ENCODE measurements at regions not wholly inside any gene's neighbourhood (a gene's known extent, or its start where the extent isn't known, plus 50 kb on each side); places are given as distances from the start of the nearest gene placed in this dataset.
"Not testable (repeated sequence)": the region's sequence is repeated elsewhere in the genome, so short reads cannot be mapped to it uniquely, and the experiment has no call there.

DNA sequence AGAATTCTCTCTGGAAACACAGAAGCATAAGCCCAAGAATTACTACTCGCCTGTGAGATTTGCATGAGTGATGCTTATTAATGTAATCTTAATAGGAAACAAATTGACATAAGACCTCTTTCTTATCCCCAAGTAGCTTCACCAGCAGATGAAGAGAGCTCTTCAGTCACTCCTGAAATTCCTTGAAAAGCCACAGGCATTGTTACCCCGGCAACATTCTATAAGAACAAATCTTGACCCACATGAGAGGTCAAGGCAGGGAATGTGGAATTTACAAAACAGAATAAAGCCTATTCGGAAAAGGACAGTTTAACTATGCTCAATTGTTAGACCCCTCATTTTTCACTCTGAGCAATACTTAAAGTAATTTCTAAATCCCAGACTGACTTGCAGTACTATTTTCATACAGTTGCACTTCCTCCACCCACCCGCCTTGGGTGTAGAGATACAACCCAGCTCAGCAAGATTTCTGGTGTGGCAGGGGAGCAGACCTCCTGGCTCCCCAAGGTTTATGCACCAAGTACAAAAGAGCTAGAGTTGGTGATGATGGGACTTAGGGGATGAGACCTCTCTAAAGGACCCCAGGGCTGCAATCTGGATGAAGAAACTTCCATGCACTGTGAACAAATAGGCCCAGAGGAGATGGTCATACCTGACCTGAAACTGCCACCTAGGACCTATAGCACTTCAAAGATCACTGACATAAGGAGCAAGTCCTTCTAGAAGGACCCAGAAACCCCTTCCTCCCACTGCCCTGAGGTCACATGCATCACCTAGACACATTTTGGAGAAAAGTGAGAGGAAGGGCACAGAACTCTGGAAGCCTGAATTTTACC, 242.1 kb downstream of the ZNF608 start:
- DNase-seq, result no peak

DNA sequence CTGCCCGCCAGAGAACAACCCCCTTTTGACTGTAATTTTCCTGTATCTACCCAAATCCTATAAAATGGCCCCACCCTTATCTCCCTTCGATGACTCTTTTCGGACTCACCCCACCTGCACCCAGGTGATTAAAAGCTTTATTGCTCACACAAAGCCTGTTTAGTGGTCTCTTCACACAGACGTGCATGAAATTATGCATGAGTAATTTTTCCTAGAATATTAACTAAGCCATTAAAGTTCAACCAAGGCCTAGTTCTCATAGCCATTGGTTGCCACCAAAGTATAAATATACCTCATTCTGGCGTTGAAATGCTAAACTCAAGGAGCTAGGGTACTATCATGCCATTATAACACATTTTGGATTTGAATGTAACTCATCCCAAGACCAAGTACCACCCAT, 243.9 kb downstream of the ZNF608 start:
- no peak for DNase-seq

DNA sequence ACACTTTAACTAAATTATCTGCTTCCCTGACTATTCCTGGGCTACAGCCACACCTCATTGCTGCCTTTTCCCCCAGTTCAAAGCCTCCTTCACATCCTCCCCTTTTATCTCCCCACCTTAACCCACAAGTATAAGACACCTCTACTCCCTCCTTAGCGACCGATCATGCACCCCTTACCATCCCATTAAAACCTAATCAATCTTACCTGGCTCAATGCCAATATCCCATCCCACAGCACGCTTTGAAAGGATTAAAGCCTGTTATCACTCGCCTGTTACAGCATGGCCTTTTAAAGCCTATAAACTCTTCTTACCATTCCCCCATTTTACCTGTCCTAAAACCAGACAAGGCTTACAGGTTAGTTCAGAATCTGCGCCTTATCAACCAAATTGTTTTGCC, 246.6 kb downstream of the ZNF608 start:
- DNase-seq, result not testable (repeated sequence)

DNA sequence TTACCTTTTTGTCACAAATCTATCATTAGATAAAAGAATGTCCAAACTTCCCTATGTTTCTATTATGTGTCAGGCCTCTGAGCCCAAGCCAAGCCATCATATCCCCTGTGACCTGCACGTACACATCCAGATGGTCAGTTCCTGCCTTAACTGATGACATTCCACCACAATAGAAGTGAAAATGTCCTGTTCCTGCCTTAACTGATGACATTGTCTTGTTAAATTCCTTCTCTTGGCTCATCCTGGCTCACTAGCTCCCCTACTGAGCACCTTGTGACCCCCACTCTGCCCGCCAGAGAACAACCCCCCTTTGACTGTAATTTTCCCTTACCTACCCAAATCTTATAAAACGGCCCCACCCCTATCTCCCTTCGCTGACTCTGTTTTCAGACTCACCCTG, 249.5 kb downstream of the ZNF608 start:
- DNase-seq, result not testable (repeated sequence)

DNA sequence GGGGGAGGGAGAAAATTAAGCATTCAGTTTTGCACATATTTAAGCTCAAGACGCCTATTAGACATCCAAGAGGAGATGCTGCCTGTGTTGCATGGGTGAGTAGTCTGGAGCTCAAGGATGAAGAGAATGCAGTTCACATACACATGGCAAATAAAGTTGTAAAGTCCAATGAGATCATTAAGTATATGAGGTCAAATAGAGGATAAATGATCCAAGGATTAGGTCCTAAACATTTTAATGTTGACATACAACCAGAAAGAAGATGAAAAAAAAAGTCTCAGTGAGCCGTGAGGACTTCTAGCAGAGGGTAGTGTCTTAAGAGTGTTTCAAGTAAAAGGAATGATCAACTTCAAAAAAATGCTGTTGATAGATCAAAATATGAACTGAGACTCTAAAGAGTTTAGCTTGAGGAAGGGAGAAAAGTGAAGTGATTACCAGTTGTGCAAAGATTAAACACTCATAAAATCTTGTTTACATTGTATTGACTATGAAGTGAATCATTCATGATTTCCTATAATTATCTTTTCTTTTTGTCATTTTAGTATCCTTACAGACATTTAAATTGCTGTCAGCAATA, 251.8 kb downstream of the ZNF608 start:
- no peak for DNase-seq

DNA sequence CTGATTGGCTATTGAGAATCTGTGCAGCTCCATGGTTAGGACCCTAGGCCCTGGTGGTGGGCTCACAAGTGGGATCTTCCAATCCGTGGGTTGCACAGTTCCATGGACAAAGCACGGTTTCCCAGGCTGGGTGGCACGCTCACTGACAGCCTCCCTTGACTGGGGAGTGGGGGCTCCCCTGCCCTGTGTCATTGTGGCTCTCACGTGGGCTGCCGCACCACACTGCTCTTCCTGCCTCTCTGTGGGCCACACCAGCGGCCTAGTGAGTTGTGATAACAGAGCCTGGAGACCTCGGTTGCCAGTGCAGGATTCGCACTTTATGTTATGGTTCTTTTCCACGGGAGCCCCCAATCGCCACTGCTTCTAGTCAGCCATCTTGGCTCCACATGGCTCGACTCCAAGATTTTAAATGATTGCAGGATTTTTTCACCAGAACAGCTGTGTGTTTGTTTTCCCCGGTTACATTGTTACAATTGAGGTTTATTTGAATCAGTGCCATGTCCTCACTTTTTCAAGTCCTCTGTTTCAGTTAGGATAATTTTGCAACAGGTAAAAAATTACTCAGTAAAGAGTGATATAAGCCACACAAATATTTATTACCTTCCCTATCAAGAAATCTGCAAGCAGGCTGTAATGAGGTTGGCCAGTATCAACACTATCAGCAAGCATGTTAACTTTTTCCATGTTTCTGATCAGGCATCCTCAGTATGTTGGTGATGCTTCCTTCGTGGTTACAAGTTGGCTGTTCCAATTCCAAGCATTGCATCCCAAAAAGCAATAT, 253.8 kb downstream of the ZNF608 start:
- DNase-seq, result no peak

DNA sequence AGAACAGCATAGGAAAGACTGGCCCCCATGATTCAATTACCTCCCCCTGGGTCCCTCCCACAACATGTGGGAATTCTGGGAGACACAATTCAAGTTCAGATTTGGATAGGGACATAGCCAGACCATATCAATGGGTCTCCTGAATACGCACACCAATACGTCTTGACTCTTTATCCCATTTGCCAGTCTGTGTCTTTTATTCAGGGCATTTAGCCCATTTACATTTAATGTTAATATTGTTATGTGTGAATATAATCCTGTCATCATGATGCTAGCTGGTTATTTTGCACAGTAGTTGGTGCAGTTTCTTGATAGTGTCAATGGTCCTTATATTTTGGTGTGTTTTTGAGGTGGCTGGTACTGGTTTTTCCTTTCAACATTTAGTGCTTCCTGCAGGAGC, 256.1 kb downstream of the ZNF608 start:
- DNase-seq, result not testable (repeated sequence)

DNA sequence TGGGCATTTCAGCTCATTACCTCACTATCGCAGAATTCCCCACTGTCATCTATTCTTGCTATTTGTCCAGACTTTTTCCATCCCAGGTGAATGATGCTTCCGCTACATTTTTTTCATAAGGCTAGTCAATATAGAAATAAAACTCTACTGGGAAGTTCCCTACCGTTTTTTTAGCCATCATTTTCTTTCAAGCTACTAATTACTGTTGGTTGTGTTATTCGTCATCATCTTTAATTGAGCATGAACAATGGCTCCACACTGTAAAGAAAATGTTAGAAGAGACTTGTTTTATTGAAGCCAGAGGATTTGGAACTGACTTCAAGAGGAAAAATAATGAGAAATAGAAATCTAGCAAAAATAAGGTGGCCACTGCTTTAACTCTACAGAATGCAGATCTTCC, 265.0 kb downstream of the ZNF608 start:
- DNase-seq, result no peak

DNA sequence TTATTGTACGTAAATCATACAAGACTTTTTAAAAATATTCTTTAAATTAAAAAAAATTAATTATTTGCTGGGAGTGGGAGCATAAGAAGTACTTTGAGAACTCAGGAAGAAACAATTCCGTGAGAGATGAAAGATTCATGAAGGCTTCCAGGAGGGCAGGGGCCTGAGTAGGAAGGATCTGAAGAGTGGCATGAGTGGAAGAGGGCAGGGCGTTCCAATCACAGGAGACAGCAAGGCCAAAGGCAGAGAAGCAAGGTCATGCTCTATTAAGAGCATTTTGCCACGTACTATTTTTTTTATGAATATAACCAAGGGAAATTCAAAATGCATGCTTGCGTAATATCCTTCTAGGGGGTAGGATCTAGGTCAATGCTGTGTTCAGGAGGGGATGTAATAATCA, 265.5 kb downstream of the ZNF608 start:
- DNase-seq, result no peak

DNA sequence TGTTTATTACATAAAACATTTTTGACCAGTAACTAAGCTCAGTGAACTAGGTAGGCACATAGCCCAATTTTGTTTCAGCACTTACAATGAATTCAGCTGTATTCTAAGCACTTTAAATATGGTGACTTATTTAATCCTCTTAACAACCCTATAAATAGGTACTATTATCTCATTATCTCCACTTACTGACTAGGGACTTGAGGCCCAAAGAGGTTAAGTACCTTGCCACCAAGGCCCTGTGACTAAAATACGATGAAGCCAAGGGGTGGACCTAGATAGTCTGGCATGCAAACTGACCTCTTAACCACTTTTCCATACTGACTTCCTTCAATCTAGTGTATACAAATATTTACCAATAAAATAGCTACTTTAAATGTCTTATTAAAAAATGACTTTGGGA, 266.4 kb downstream of the ZNF608 start:
- DNase-seq, result no peak

DNA sequence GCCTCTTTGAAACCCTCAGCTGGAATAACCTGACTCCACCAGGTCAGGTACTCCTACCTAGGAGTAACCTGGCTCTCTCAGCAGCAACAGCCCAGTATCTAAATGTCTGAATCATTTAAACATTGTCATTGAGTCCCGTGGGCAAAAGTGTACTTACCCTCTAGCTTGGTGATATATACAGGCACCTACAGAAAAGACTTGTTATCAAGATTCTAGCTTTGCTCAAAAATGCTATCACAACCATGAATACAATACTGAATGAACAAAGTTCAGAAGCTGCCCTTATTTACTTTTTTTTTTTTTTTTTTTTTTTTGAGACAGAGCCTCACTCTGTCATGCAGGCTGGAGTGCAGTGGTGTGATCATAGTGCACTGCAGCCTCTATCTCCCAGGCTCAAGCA, 268.2 kb downstream of the ZNF608 start:
- DNase-seq, result no peak

DNA sequence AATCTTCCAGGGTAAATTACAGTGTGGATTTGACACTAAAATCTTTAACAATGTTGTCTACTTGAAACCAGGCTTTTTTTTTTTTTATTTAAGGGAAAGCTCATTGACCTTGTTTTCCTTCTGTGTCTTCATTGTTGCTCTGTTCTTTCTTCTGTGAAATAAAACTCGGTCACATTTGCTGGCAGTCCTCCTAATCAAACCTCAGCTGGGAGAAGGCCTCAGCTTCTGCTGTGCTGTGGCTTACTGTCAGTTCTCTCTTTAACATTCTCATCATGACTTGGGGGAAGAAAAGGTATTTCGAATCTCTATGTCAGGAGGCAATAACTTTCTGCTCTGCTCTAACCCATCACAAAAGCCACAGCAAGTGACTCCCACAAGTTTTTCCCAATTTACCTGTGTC, 268.9 kb downstream of the ZNF608 start:
- DNase-seq, result no peak

DNA sequence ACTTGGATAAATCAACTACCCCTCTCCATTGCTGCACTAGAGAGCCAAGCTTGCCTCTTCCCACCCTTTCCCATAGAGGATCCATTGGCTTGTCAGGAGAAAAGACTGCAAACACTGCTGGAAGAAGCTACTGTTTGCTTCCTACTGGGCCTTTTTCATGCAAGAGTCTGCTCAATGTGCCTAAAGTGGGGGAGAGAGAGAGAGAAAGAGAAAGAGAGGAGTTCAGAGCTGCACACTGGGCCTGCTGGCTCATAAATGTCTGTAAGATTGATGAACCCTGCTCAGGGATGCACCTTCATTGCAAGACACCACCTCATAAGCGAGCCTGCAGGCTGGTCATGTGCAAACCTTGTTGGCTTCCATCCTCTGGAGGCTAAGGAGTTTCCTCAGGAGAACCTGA, 269.4 kb downstream of the ZNF608 start:
- DNase-seq, result no peak

DNA sequence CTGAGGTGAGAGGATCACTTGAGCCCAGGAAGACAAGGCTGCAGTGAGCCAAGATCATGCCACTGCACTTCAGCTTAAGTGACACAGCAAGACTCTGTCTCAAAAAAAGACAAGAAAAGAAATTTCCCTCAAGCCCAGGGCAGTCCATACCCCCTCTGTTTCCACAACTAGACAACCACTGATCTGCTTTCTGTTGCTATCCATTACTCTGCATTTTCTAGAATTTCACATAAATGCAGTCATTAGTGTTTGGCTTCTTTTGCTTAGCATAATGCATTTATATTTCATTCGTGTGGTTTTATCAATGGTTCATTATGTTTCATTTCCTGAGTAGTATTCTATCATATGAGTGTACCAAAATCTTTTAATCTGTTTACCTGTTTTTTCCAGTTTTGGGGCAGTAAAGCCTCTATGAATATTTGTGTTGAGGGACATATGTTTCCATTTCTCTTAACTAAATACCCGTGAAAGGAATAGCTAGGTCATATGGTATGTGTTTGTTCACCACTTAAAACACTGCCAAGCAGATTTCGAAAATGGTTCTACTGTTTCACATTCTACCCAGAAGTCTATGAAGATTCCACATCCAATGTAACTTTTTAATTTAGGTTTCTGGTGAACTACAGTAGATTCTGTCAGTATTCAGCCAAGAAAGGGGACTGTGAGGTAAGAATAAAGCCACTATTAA, 271.8 kb downstream of the ZNF608 start:
- no peak for DNase-seq

DNA sequence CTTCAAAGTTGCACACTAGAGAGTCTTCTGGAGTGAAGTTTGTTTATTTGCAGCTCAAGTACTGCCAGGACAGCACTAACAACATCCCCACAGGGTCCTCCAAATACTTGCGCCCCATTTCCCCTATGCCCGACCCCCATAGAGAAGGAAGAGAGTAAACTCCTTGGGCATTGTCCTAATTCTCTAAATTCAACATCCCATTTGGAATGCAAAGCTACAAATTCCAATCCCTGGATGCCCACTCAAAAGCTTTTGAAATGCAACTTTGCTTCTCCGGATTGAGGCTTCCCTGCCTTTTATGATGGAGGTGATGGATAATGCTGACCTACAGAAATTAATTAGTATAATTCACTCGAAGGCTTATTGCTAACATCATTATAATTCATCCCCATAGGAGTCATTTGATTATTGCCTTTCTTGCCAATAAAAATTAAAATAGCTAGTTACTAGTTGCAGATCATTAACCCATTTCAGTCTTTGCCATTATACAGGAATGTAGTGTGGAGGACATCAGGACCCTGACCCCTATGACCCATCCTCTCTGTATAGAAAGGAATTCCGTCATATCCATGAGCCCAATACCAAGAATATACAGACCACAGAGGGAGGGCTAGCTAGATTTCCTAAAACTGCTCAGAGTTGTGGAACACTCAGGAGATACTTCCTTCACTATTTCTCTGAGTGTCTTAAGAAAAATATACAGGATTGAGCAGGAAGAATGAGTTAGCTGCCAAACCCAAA, 277.6 kb downstream of the ZNF608 start:
- no peak for DNase-seq

DNA sequence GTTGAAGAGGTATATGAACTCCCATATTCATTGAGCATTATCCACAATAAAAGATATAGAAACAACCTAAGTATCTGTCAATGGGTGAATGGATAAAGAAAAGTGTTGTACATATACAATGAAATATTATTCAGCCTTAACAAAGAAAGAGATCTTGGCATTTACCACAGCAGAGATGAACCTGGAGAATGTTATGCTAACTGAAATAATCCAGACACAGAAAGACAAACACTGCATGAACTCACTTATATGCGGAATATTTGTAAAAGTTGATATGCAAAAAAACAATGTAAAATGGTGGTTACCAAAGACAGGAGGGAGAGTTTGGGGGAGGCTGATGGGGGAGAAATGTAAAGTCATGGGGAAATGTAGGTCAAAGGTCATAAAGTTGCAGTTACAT, 278.7 kb downstream of the ZNF608 start:
- no peak for DNase-seq

DNA sequence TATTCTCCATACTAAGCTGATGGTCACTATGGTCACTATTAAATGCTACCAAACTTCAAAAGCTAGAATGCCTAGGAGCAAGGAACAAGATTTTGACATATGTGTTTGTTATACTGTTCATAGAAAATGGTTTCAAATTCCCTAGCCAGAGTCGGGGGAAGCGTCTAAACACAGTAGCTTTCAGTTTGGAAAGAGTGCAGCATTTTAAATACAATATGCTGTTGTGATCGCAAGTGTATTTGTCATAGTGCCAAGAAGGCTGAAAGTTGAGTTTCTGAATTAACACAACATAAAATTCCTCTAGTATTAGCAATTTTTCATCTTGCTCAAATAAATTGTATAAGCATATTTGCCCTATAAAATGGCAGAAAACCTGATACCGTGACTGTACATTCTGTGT, 280.4 kb downstream of the ZNF608 start:
- DNase-seq, result no peak

DNA sequence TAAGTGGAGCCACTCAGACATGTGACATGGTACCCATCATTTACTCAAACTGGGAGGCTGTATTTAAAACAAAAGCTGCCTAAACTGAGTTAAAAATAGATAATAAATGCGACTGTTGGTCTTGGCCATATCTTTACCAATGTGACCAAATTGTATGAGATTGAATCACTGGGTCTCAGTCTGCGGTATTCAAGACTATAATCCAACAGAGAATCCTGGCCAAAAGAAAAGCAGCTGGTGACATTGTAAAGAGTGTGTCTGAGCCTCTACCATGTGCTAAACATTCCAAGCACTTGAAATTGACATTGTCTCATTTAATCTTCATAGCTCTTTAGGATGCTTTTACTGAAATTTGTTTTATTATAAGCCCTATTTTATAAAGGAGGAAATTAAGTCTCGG, 282.6 kb downstream of the ZNF608 start:
- DNase-seq, result no peak

DNA sequence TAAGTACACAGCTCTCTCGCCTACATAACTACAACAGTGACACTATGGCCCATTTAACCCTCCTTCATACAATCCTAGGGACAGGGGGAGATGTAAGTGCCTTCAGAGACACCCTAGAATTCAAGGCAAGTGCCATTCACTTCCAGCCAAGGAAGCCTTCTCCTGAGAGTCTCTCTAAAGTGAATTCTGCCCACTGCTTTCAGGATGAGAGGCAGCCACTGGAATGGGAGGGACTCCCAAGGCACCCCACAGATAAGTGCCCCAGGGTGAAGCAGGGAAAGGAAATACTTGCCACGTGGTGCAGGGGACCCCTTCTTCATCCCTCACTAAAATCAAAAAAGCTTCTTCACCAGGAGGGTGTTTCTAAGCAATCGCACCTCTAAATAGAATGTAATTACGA, 283.7 kb downstream of the ZNF608 start:
- no peak for DNase-seq

DNA sequence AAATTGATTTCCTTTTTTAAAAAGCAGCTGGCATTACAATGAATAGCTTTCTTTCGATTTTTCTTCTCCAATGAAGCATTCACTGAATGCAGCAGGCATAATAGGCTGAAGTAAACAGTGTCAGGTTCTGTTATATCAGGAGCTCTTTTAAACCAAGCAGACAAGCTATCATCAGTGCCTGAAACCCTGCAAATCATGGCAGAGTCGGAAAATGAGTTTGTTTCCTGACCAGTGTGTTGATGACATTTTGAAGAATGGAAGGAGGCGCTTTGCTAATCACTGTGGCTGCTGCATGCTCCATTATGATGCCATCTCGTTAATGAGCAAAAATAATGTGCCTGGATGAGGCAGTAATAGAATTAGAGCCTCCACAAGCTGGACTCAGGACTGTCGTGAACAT, 284.5 kb downstream of the ZNF608 start:
- DNase-seq, result no peak

DNA sequence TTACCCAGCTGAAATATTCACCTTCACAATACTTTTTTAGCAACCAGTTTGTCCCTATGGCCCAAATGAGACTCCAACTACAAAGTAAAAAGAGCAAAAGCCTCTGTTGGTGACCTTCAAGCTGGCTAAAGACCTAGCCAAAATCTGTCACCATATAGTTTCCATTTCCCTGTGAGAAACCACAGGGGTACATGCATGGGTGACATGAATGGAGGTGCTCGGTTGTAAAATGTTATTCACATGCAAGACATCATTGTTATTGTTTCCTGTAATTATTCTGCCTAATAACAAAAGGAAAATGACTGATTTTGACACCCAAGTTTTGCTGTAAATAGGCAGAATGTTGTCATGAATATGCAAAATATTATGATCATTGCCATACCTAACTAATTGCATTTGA, 285.3 kb downstream of the ZNF608 start:
- no peak for DNase-seq

DNA sequence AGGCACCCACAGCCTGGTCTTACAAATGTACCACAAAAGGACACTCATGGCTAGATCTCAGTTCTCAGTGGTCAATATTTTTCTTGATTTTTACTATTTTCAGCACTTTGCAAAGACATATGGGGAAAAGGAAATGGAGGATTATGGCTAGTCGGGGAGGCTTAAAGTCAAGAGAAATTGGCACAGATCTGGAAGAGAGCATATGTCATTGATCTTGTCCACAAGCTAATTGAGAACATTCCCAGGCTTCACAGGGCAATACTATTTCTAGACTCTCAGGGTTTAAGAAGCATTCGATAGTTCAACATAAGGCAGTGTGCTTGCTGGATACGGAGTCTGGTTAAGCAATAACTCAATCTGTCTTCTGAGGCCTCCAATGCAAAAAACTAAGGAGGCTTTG, 285.8 kb downstream of the ZNF608 start:
- DNase-seq, result no peak

DNA sequence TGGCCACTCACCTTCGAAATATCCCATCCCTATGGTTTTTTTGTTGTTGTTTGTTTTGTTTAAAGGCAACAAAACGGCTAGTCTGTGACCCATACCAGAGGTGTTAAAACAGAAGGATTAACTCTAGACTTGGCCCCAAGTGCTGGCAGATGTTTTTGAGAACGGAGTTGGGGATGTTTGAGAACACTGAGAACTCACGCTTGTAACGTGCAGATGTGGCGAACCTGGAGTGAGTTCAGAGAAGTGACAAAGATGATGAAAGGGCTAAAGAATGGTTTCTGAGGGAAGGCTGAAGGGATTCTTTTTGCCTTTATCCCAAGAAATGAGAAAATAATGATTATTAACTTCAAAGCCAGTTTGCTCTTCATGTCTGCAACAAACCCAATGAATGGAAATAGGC, 286.5 kb downstream of the ZNF608 start:
- no peak for DNase-seq

Measured in left hindlimb (tissue), 1 donor.